ENCODE measurements at regions not wholly inside any gene's neighbourhood (a gene's known extent, or its start where the extent isn't known, plus 50 kb on each side); places are given as distances from the start of the nearest gene placed in this dataset.

- no peaks in the 10 kb centered on the region for H3K36me3 ChIP-seq (ENCODE audit: control insufficient read depth in 1 of 2, insufficient read depth in 2 of 2, low read length in 2 of 2)
- no peaks in the 10 kb centered on the region for H3K9me2 ChIP-seq (ENCODE audit: insufficient read depth)
- DNase-seq (ENCODE audit: low read depth, low spot score) (no peak), ATAC-seq (no peak)
- H2AFZ ChIP-seq (ENCODE audit: low read depth, low read length, poor library complexity, severe bottlenecking), result no peak overlapping the region
- H3K9ac ChIP-seq (ENCODE audit: low read length), result no peak overlapping the region
- H3K27me3 ChIP-seq (ENCODE audit: insufficient read depth, low read length), result peaks cover 36% of the 10 kb centered on the region
- H3K79me2 ChIP-seq (ENCODE audit: insufficient read depth, low read length), result no peaks in the 10 kb centered on the region
- no peaks in the 10 kb centered on the region for H4K20me1 ChIP-seq (ENCODE audit: insufficient read depth)
- no peak for TF ChIP-seq EZH2phosphoT487 (IDR thresholded peaks at IDR 0.05; ENCODE audit: borderline replicate concordance)
- TF ChIP-seq ZBTB33 (IDR thresholded peaks at IDR 0.05; ENCODE audit: extremely low read depth, insufficient replicate concordance, low read length), result no peak
- TF ChIP-seq CEBPB (IDR thresholded peaks at IDR 0.05; ENCODE audit: low read depth), result no peak
- H3K4me2 ChIP-seq (ENCODE audit: low read length), result no peak overlapping the region
- no peaks in the 10 kb centered on the region for H3K4me1 ChIP-seq (ENCODE audit: control insufficient read depth in 1 of 2, insufficient read depth in 2 of 2, low read length in 2 of 2)
- H3K27ac ChIP-seq (ENCODE audit: low read depth, low read length), result no peak overlapping the region
- BruUV-seq (replicated peaks), result no TSS peak
- POLR2A ChIA-PET, result no interaction called here
- RAD21 ChIA-PET (ENCODE audit: low non-redundant PET in 1 of 2, low total read pairs in 2 of 2, uncharacterized antibody in 2 of 2, unreplicated experiment in 2 of 2), result no interaction called here
- no peaks in the 10 kb centered on the region for H3K9me3 ChIP-seq (ENCODE audit: control insufficient read depth in 1 of 2, insufficient read depth in 1 of 2, low read depth in 1 of 2, low read length in 2 of 2)
- H3K4me3 ChIP-seq (replicated peaks in 1 of 2; ENCODE audit: low read depth in 1 of 2, low read length in 2 of 2), result no peak overlapping the region
- CTCF ChIA-PET, result no interaction called here
- intact Hi-C loops (cut with micrococcal nuclease), result no loop called here
Observed at GRCh38 chr6:98581705-98582104, 252.7 kb upstream of the POU3F2 start.

- Histone ChIP-seq H3K27ac (ENCODE audit: low read depth, low read length) (no peak overlapping the region), H3K9ac (ENCODE audit: low read length) (no peak overlapping the region), H3K36me3 (ENCODE audit: control insufficient read depth in 1 of 2, insufficient read depth in 2 of 2, low read length in 2 of 2) (no peaks in the 10 kb centered on the region), H3K4me3 (replicated peaks in 1 of 2; ENCODE audit: low read depth in 1 of 2, low read length in 2 of 2) (no peak overlapping the region), H3K4me2 (ENCODE audit: low read length) (no peak overlapping the region), H3K9me2 (ENCODE audit: insufficient read depth) (no peaks in the 10 kb centered on the region), H3K79me2 (ENCODE audit: insufficient read depth, low read length) (no peaks in the 10 kb centered on the region), H2AFZ (ENCODE audit: low read depth, low read length, poor library complexity, severe bottlenecking) (no peak overlapping the region), H3K4me1 (ENCODE audit: control insufficient read depth in 1 of 2, insufficient read depth in 2 of 2, low read length in 2 of 2) (no peaks in the 10 kb centered on the region), H3K27me3 (ENCODE audit: insufficient read depth, low read length) (peaks cover 31% of the 10 kb centered on the region), H3K9me3 (ENCODE audit: control insufficient read depth in 1 of 2, insufficient read depth in 1 of 2, low read depth in 1 of 2, low read length in 2 of 2) (no peaks in the 10 kb centered on the region), H4K20me1 (ENCODE audit: insufficient read depth) (no peaks in the 10 kb centered on the region)
- ChIA-PET RAD21 (ENCODE audit: low non-redundant PET in 1 of 2, low total read pairs in 2 of 2, uncharacterized antibody in 2 of 2, unreplicated experiment in 2 of 2) (no interaction called here), POLR2A (no interaction called here), CTCF (no interaction called here)
- DNase-seq (ENCODE audit: low read depth, low spot score), result no peak
- intact Hi-C loops (cut with micrococcal nuclease), result no loop called here
- BruUV-seq (replicated peaks), result no TSS peak
- ATAC-seq, result no peak
- TF ChIP-seq TCF7L2 (IDR thresholded peaks at IDR 0.05; ENCODE audit: borderline replicate concordance, extremely low read depth, insufficient read depth, insufficient read length) (no peak), YY1 (IDR thresholded peaks at IDR 0.05; ENCODE audit: extremely low read depth, insufficient replicate concordance, low read depth, low read length) (no peak), ZFX (IDR thresholded peaks at IDR 0.05) (no peak), MAX (IDR thresholded peaks at IDR 0.05) (no peak), EZH2phosphoT487 (IDR thresholded peaks at IDR 0.05; ENCODE audit: borderline replicate concordance) (no peak), ZNF274 (IDR thresholded peaks at IDR 0.05; ENCODE audit: low read depth, low read length) (no peak), ZBTB33 (IDR thresholded peaks at IDR 0.05; ENCODE audit: extremely low read depth, insufficient replicate concordance, low read length) (no peak), POLR2AphosphoS5 (IDR thresholded peaks at IDR 0.05; ENCODE audit: low read depth, low read length) (no peak), REST (IDR thresholded peaks at IDR 0.05; ENCODE audit: low read depth) (no peak)
Observed at GRCh38 chr6:98583506-98583905, 250.9 kb upstream of the POU3F2 start.

All from HCT116 (cell line).